Fibroblast of skin of right biceps (primary cell): ENCODE measurements at regions not wholly inside any gene's neighbourhood (a gene's known extent, or its start where the extent isn't known, plus 50 kb on each side); places are given as distances from the start of the nearest gene placed in this dataset.

Source experiments
- DNase-seq: peaks from one replicate; pipeline ENCODE4 v3.0.0-alpha.2; 2013

- peak; percentile 48 for DNase-seq
These were observed 350.0 kb upstream of the AKR1E2 start for GRCh38 chr10:4475827-4476490.

GRCh38 chr10:4474829-4475228 is 351.2 kb upstream of the AKR1E2 start:
- no peak for DNase-seq

GRCh38 chr10:4473977-4474376 is 352.0 kb upstream of the AKR1E2 start:
- DNase-seq: peak; percentile 29

DNA sequence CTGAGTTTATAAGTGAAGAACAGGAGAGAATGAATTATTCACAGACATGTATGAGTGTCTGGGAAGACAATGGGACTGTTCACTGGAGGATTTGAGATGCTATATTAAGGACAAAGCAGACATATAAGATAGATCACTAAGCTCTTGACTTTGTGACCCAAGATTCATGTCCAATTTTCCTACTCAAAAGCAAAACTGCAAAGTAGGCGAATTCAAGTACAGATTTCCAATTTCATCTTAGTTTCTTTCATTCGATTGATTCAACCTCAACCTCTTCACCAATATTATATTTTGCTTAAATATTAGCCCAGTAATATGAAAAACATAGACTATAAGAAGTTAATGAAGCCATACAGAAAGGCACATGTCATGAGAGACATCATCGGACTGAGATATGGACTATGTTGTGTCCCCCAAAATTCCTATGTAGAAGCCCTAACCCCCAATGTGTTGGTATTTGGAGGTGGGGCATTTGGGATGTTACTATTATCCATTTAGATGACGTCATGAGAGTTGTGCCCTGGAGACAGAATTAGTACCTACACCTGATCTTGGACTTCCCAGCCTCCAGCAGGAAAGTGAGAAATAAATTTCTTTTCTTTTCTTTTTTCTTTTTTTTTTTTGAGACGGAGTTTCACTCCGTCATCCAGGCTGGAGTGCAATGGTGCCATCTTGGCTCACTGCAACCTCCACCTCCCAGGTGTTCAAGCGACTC is 353.7 kb upstream of the AKR1E2 start:
- DNase-seq: no peak

- peak; percentile 98 for DNase-seq
These were observed 355.7 kb upstream of the AKR1E2 start for GRCh38 chr10:4470231-4470835.

- no peak for DNase-seq
These were observed 358.5 kb upstream of the AKR1E2 start for GRCh38 chr10:4467481-4467880.

DNA sequence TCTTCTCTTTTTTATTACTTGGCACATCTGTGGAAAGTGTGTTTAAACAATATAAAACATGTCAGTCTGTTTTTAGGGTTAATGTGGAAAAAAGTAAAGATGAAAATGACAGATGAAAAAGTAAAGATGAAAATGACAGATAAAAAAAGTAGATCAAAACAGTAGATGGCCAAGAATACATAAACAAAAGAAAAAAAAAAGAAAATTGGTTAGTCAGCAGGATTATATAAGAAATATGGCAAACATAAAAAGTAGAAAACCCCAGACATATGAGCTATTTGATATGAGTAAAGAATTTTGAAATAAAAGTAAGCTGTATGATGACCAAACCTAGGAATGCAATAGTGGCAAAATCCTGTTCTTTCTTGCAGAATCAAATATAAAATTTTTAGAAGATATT is 365.7 kb upstream of the AKR1E2 start:
- no peak for DNase-seq

GRCh38 chr10:4459531-4459930 is 366.5 kb upstream of the AKR1E2 start:
- DNase-seq: no peak

- DNase-seq: no peak
These were observed 368.4 kb upstream of the AKR1E2 start for GRCh38 chr10:4457597-4457996.

- no peak for DNase-seq
These were observed 369.2 kb upstream of the AKR1E2 start for GRCh38 chr10:4456776-4457175.

DNA sequence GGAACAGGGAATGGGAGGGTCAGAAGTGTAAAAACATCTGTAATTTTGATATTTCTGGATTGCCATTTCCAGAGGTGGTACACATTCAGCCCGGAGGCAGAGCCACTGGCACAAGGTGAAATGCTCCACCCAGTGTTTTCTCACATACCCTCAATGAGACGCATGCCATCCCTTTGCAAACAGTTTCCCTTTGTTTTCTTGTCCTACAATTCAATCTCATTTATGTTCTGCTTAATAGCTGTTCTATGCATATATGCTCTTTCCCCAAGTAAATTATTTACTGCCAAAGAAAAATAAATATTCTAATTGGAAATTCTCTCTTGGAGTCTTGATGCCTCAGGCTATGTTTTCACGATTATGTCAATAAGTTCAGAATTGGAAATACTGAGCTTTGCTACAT is 369.7 kb upstream of the AKR1E2 start:
- no peak for DNase-seq

DNA sequence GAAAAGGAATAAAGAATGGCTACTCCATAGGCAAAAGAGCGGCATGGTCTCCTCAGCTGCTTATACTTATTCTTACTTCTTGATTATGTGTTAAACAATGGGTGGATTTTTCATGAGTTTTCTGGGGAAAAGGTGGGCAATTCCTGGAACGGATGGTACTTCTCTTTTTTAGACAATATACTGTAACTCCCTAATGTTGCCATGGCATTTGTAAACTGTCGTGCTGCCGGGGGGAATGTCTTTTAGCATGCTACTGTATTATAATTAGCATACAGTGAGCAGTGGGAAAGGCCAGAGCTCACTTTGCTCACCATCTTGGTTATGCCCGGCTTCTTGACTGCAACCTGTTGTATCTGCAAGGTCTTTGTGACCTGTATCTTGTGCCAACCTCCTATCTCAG is 372.1 kb upstream of the AKR1E2 start:
- no peak for DNase-seq

DNA sequence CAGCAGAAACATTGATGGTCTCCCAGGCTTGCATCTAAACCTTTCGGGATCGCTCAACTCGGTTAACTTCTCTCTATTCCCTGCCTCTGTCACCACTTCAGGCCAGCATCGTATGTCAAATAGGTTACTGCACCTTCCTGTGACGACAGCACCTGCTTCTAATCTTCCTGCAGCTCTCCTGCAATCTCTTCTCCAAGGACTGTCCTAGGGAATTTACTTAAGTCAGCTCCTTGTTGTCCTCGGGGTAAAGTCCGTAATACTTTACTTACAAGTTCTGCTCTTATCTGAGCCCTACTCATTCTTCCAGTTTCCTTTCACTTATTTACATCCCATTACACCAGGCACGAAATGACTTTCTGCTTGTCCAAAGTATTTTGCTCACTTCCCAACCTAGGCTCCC is 372.7 kb upstream of the AKR1E2 start:
- DNase-seq: no peak

DNA sequence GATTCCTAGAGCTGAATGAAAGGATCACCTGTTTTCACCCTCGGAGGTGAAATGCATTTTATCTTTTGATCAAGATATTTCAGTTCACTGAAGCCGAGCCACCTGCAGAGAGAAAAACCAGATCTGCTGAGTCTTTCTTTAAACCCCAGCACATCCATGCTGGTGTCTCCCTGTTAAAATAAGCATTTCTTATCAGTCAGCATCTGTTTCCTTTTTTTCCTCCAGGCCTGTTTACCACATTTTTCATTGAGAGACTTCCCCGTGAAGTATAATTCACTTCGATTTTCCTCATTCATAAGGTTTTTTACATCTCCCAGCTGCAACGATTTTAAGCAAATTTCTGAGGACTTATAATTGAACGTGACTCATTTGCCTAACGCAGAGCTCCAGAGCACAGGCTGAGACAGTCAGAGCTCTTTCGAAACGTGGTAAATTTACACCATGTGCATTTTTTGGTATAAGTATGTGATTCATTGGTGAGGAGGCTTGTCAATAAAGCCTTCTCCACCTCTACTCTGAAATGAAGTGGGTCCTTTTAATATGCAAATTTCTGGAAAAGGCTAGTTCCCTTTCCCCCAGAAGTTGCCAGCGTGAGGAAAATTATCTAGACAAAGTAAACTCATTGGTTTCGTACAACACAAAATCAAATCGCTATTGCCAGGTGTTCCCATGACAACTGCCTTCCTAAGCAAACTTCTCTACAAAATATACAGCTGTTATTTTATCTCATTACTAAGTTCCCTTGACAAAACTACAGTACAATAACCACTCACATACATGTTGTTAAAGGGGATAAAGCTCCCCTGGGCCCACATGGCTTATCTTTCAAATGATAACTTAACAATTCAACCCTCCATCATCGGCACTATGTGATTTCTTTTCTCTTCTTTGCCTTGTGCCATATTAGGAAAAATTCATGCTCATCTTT is 374.8 kb upstream of the AKR1E2 start:
- DNase-seq: peak; percentile 92

GRCh38 chr10:4450169-4450568 is 375.8 kb upstream of the AKR1E2 start:
- DNase-seq: no peak

DNA sequence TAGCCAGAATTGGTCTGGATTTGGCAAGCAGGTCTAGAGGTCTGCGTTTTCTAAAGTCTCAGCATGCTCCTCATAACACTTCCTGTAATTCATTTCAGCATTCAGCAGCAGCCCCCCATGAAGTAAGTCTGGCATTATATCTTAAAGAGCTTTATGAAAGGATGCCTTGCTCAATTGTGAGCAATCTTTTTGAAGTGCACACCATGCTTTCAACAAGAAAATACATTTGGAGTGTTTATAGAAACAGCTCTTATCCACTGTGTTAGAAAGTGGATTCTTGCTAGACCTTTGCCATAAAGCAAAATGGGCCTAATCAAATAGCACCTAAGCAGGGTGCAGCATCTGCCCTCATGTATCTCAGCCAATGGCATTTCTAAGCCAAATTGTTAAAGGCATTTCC is 378.0 kb upstream of the AKR1E2 start:
- DNase-seq: no peak

GRCh38 chr10:4443419-4443818 is 382.6 kb upstream of the AKR1E2 start:
- no peak for DNase-seq

DNA sequence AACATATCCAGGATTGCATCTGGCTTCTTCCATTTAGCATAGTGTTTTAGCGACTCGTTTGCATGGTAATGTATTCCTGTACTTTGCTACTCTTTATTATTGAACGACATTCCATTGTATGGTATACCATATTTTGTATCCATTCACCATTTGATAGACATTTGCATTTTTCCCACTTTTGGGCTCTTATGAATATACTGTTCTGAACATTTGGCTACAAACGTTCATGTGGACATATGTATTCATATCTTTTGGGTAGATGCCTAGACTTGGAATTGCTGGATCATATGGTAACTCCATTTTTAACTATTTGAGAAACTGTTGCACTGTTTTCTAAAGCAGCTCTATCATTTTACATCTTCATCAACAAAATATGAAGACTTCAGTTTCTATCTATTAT is 383.7 kb upstream of the AKR1E2 start:
- DNase-seq: no peak

DNA sequence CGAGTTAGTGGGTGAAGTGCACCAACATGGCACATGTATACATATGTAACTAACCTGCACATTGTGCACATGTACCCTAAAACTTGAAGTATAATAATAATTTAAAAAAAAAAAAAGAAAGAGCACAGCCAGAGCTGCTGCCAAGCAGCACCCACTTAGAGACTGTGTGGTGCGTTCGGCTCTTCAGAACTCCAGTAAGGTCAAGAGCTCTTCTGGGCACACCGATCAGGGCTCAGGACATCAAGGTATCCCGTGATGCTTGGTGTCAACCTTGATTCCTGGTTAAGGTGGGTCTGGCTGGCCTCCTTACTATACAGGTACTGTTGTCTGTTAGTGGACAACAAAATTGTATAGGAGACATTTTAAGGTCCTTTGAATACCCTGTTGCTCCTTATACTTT is 385.7 kb upstream of the AKR1E2 start:
- DNase-seq: no peak

GRCh38 chr10:4437791-4438190 is 388.2 kb upstream of the AKR1E2 start:
- no peak for DNase-seq

- DNase-seq: no peak
These were observed 388.9 kb upstream of the AKR1E2 start for GRCh38 chr10:4437061-4437460.

DNA sequence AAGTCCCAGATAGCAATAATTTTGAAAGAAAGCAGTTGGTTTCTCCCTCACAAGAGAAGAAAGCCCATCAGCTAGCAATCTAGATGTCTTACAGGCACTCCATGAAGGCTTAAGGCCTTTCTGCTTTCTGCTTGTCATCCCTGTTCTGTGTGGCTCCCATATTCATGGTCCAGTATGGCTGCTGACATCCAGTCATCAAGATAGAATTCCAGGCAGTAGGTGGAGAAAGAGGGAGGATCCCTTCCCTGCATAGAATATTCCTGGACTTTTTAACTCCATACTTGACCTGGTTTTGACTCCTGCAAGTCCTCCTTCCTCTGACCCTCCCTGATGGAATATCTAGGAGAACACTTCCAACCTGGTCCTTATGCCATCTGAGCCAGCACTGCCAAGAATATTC is 389.9 kb upstream of the AKR1E2 start:
- no peak for DNase-seq

DNA sequence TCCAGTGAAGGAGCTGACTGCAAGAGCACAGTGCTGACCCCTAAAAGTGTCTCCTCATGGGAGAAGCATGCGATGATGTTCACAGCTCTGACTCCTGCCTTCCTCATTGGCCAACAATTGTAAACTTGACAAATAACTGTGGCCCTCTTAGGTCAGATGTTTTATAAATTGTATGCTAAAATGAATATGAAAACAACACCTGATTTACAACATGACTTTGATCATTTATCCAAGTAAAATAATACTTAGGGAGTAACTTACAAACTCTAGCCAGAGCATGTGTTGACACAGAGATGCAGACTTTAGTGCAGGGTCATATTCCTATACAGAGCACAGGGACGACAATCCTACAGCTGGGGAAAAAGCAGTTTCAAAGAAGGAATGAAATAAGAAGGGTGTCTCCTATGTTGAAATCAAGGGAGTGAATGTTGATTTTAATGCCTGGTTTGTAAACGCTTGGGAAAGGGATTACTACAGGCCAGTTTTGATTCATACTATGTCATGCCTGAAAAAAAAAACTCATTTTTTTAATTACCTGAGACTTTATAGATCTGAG is 391.4 kb upstream of the AKR1E2 start:
- DNase-seq: no peak
